Endothelial cell of umbilical vein (primary cell): ENCODE measurements at regions not wholly inside any gene's neighbourhood (a gene's known extent, or its start where the extent isn't known, plus 50 kb on each side); places are given as distances from the start of the nearest gene placed in this dataset.

Experiments
- BruUV-seq: library from RNA; stranded (reverse); fragments of 400-500 nt; replicated peaks from 2 replicates; lab custom pipeline; 2021; lab: Mats Ljungman, UMichigan
- CTCF ChIA-PET: fragments of 300-600, 350-600 bp; sonication (Branson Sonifier 250); formaldehyde crosslinking; loops from one replicate; lab custom pipeline; 2021; ENCODE audit warnings: antibody characterized with exemption, inconsistent platforms; lab: Charles Lee
- POLR2A ChIA-PET: fragments of 300-600, 350-600 bp; sonication (Branson Sonifier 250); formaldehyde crosslinking; loops from one replicate; lab custom pipeline; 2021; ENCODE audit warnings: antibody characterized with exemption, inconsistent platforms; lab: Charles Lee
- DNase-seq: peaks from one replicate; pipeline ENCODE4 v3.0.0-alpha.2; 2011; ENCODE audit warnings: low read depth, low spot score
- FAIRE-seq: peaks from 2 replicates; lab custom pipeline; 2011; peaks lifted over from hg19 to GRCh38; lab: Jason Lieb, UNC
- H2AFZ ChIP-seq: 2 replicates; pipeline ENCODE4 v1.6.0; 2012; ENCODE audit warnings: low read depth, low read length, control low read depth, inconsistent platforms
- H3K27ac ChIP-seq: 2 replicates; pipeline ENCODE4 v1.5.1; 2011; ENCODE audit warnings: low read depth, mild to moderate bottlenecking, control low read depth, low read length, moderate library complexity; ENCODE audit not compliant: insufficient read depth
- H3K27me3 ChIP-seq, 2 experiments: 2 replicates each; pipeline versions ENCODE4 v1.6.0 to v1.6.1; 2011; ENCODE audit warnings: low read length in 2 of 2, mixed read lengths in 1 of 2; ENCODE audit not compliant: control insufficient read depth in 2 of 2, insufficient read depth in 2 of 2
- H3K36me3 ChIP-seq, 2 experiments: 2 replicates in 1 of 2; 3 replicates in 1 of 2; pipeline ENCODE4 v1.5.1; 2011; ENCODE audit warnings: low read length in 2 of 2, mild to moderate bottlenecking in 1 of 2, moderate library complexity in 1 of 2; ENCODE audit not compliant: control insufficient read depth in 2 of 2, insufficient read depth in 2 of 2; ENCODE audit errors: extremely low read depth in 1 of 2
- H3K4me1 ChIP-seq: 3 replicates; pipeline ENCODE4 v1.5.1; 2011; ENCODE audit warnings: mild to moderate bottlenecking, low read length; ENCODE audit not compliant: control insufficient read depth, insufficient read depth; ENCODE audit errors: extremely low read depth
- H3K4me2 ChIP-seq: 2 replicates; pipeline ENCODE4 v1.6.1; 2011; ENCODE audit warnings: low read length, control low read depth, mixed read lengths; ENCODE audit not compliant: insufficient read depth
- H3K4me3 ChIP-seq, 3 experiments: fragments of 200-600 bp in 1 of 3; sonication (generic), shearing (Covaris generic) in 1 of 3; replicated peaks in 1 of 3; 2 replicates each; pipeline ENCODE4 v1.5.1; 2011 to 2016; ENCODE audit warnings: control low read depth in 3 of 3, low read length in 3 of 3, mild to moderate bottlenecking in 2 of 3, inconsistent platforms in 1 of 3, low read depth in 1 of 3, moderate library complexity in 1 of 3; ENCODE audit not compliant: insufficient read depth in 1 of 3
- H3K79me2 ChIP-seq: 2 replicates; pipeline ENCODE4 v1.6.0; 2012; ENCODE audit warnings: low read length, inconsistent platforms; ENCODE audit not compliant: control insufficient read depth, insufficient read depth
- H3K9ac ChIP-seq: replicated peaks from 2 replicates; pipeline ENCODE3; 2011; ENCODE audit warnings: low read length, control low read depth; ENCODE audit not compliant: insufficient read depth; ENCODE audit errors: extremely low read depth
- H3K9me1 ChIP-seq: replicated peaks from 3 replicates; pipeline ENCODE4 v1.6.0; 2011; ENCODE audit warnings: mild to moderate bottlenecking, low read length; ENCODE audit not compliant: control insufficient read depth, insufficient read depth; ENCODE audit errors: extremely low read depth
- H3K9me3 ChIP-seq: replicated peaks from 2 replicates; pipeline ENCODE4 v1.5.1; 2012; ENCODE audit warnings: low read length, inconsistent platforms; ENCODE audit not compliant: control insufficient read depth, insufficient read depth
- H4K20me1 ChIP-seq: replicated peaks from 2 replicates; pipeline ENCODE3; 2011; ENCODE audit warnings: mild to moderate bottlenecking, low read length; ENCODE audit not compliant: control insufficient read depth, insufficient read depth; ENCODE audit errors: extremely low read depth
- CTCF ChIP-seq, 2 donors: IDR thresholded peaks; 1 replicate in 1 of 2; 2 replicates in 1 of 2; pipeline ENCODE4 v1.5.1; 2011; ENCODE audit warnings: low read length in 2 of 2, mild to moderate bottlenecking in 2 of 2, moderate library complexity in 2 of 2, control low read depth in 1 of 2, inconsistent platforms in 1 of 2, low read depth in 1 of 2; ENCODE audit not compliant: insufficient read depth in 1 of 2; ENCODE audit errors: extremely low read depth in 1 of 2
- EZH2 ChIP-seq: IDR thresholded peaks from 2 replicates; pipeline ENCODE4 v1.6.1; 2012; ENCODE audit warnings: borderline replicate concordance, low read depth, mild to moderate bottlenecking, moderate library complexity, low read length, inconsistent platforms; ENCODE audit not compliant: severe bottlenecking
- FOS ChIP-seq: IDR thresholded peaks from 2 replicates; pipeline ENCODE4 v1.6.1; 2011; ENCODE audit warnings: mild to moderate bottlenecking, low read length, moderate library complexity, borderline replicate concordance; ENCODE audit not compliant: insufficient read depth
- GATA2 ChIP-seq: IDR thresholded peaks from 2 replicates; pipeline ENCODE4 v1.7.0; 2011; ENCODE audit warnings: low read depth, mild to moderate bottlenecking, moderate library complexity, mixed read lengths, low read length; ENCODE audit not compliant: insufficient read length, insufficient read depth
- JUN ChIP-seq: IDR thresholded peaks from 2 replicates; pipeline ENCODE4 v1.6.1; 2011; ENCODE audit warnings: borderline replicate concordance, low read depth; ENCODE audit not compliant: insufficient read length, insufficient read depth
- MAX ChIP-seq: IDR thresholded peaks from 2 replicates; pipeline ENCODE4 v1.6.1; 2011; ENCODE audit not compliant: insufficient read depth, insufficient read length
- MYC ChIP-seq: IDR thresholded peaks from one replicate; pipeline ENCODE4 v1.6.1; 2011; ENCODE audit warnings: mild to moderate bottlenecking, low read depth, low read length
- POLR2A ChIP-seq: IDR thresholded peaks from 2 replicates; pipeline ENCODE4 v1.6.1; 2012; ENCODE audit warnings: low read depth, mild to moderate bottlenecking, control low read depth, low read length
- POLR2AphosphoS5 ChIP-seq: IDR thresholded peaks from 2 replicates; pipeline ENCODE4 v1.6.1; 2012; ENCODE audit warnings: low read depth, mild to moderate bottlenecking, control low read depth, low read length, moderate library complexity; ENCODE audit not compliant: insufficient read depth
- dilution Hi-C: fragments of 300-500 bp; cut with MboI; formaldehyde crosslinking; loops from one replicate; pipeline ENCODE4 v1.15.0; 2019; ENCODE audit warnings: low sequenced_read_pairs; ENCODE audit not compliant: extremely low pct_ligation_motif_present
- intact Hi-C: fragments of 100-400 bp; cut with micrococcal nuclease; formaldehyde crosslinking; loops from one replicate; pipeline ENCODE4 v1.10.0; 2022

- FAIRE-seq = no peak
- Histone ChIP-seq H3K9ac (no peak overlapping the region), H3K4me2 (no peak overlapping the region), H3K9me3 (no peaks in the 10 kb centered on the region), H3K9me1 (no peaks in the 10 kb centered on the region), H3K36me3 (no peaks in the 10 kb centered on the region), H2AFZ (no peak overlapping the region), H3K79me2 (no peaks in the 10 kb centered on the region), H4K20me1 (no peaks in the 10 kb centered on the region), H3K27ac (no peak overlapping the region), H3K4me1 (no peaks in the 10 kb centered on the region), H3K27me3 (no peaks in the 10 kb centered on the region), H3K4me3 (no peak overlapping the region)
- dilution Hi-C loops (no loop called here), intact Hi-C loops (no loop called here)
- TF ChIP-seq POLR2AphosphoS5 (no peak), POLR2A (no peak), FOS (no peak), CTCF (IDR thresholded peaks at IDR 0.05; ENCODE audit: extremely low read depth in 1 of 2, insufficient read depth in 1 of 2, low read depth in 1 of 2, low read length in 2 of 2) (no peak), JUN (no peak), GATA2 (no peak)
- no peak for DNase-seq
- no TSS peak for BruUV-seq
- ChIA-PET CTCF (no interaction called here), POLR2A (no interaction called here)
Observed at GRCh38 chr9:90741036-90741435, 60.6 kb upstream of the SYK start.

- Histone ChIP-seq H3K79me2 (no peaks in the 10 kb centered on the region), H3K9me3 (no peaks in the 10 kb centered on the region), H3K4me1 (no peaks in the 10 kb centered on the region), H3K27ac (no peak overlapping the region), H3K36me3 (no peaks in the 10 kb centered on the region), H3K4me3 (no peak overlapping the region), H3K9me1 (no peaks in the 10 kb centered on the region), H3K27me3 (no peaks in the 10 kb centered on the region), H2AFZ (no peak overlapping the region), H4K20me1 (no peaks in the 10 kb centered on the region), H3K9ac (no peak overlapping the region), H3K4me2 (no peak overlapping the region)
- intact Hi-C loops (no loop called here), dilution Hi-C loops (no loop called here)
- ChIA-PET POLR2A (no interaction called here), CTCF (no interaction called here)
- BruUV-seq = no TSS peak
- DNase-seq (no peak), FAIRE-seq (no peak)
- TF ChIP-seq EZH2 (no peak), POLR2A (no peak), CTCF (IDR thresholded peaks at IDR 0.05; ENCODE audit: extremely low read depth in 1 of 2, insufficient read depth in 1 of 2, low read depth in 1 of 2, low read length in 2 of 2) (no peak), JUN (no peak), POLR2AphosphoS5 (no peak), MYC (no peak), MAX (no peak), GATA2 (no peak), FOS (no peak)
Observed at GRCh38 chr9:90737742-90738141, 63.9 kb upstream of the SYK start.
